ENCODE measurements at regions not wholly inside any gene's neighbourhood (a gene's known extent, or its start where the extent isn't known, plus 50 kb on each side); places are given as distances from the start of the nearest gene placed in this dataset.

GRCh38 chr16:34743115-34743514 lies 1283.7 kb downstream of the TP53TG3F start:
- TF ChIP-seq CTCF (conservative IDR thresholded peaks at IDR 0.05) (no peak), EZH2 (IDR thresholded peaks at IDR 0.05; ENCODE audit: low read depth) (no peak)
